HT1080 (cell line): ENCODE measurements at regions not wholly inside any gene's neighbourhood (a gene's known extent, or its start where the extent isn't known, plus 50 kb on each side); places are given as distances from the start of the nearest gene placed in this dataset.

ENCODE experiments used
- DNase-seq: peaks from one replicate; pipeline ENCODE4 v3.0.0-alpha.2; 2015; ENCODE audit warnings: low read depth

DNA sequence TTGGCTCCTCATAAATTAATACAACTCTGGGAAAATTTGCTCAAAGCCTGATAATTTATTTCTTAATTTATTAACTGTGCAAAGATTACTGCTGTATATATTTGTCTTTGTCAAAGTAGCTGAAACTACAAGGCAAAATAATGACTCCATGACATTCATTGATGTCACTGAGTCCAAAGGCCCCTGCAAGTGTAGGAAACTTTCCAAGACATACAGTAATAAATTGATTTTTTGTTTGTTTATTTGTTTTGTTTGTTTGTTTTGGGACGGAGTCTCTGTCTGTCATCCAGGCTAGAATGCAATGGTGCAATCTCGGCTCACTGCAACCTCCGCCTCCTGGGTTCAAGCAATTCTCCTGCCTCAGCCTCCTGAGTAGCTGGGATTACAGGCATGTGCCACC, 96.8 kb upstream of the LPP start:
- no peak for DNase-seq

DNA sequence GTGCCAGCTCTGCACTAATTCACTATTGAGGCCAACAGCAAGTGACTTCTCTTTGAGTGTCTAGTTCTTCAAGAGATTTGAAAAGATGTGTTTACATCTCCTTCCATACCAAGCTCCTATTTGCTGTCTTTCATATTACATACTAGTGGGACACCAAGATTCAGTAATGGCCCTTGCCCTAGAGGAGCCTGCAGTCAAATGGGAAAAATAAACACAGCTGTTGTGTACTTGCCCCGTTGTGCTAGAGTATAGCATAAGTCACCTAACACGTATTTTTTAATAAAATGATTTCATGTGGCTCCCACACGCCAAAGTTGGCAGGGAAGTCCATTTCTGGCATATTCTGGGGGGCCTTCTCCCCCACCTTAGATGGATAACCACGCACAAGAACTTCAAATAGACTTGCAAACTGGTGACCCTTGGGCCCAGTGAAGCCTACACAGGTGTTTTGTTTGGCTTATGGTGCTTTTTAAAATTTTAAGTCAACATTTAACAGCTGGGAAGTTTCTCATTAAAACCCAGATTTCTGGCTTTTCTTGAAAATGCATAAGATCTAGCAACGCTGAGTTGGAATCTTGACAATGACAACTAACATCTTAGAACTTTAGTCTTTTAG, 95.3 kb upstream of the LPP start:
- no peak for DNase-seq

DNA sequence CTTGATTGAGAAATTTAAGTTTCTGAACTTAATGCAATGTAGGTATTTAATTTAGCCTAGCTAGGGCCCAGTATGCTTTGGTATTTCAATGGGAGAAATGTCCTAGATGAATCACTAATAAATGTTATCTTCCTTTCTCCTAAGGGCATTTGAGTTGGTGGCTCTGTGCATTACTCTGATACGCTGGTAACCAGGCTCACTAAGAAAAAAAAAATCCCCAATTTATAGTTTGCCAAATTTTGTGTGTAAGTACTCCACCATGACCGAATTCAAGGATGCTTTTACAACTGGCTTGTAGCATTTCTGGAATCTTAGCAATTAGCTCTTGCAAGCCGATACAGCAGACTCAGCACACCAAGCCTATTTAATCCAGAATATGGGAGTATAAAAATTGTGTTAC, 94.6 kb upstream of the LPP start:
- no peak for DNase-seq

DNA sequence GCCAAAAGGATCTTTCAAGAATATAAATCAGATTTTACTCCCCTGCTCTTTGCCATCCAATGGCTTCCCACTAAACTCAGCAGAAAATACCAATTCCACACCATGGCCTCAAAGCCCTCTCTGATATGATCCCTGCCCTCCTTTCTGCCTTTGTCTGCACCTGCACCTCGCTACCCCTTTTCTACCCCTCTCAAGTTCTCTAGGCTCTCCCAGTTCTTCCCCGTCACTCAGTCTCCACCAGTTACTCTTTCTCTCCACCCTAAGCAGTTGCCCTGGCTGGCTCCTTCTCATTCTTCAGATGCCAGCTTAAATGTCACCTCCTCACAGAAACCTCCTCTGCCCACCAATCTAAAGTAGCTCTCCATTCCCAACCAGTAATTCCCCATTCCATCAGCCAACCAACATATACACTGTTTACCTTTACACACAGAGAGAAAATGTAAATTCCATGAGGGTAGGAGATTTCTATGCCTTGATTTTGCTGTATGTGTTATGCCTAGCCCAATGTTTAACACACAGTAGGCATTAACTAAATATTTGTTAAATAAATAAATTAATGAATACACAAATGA, 93.6 kb upstream of the LPP start:
- DNase-seq = no peak

- DNase-seq = peak; percentile 84
Observed at GRCh38 chr3:188060840-188061544, 93.0 kb upstream of the LPP start.

GRCh38 chr3:188062216-188062615, 91.7 kb upstream of the LPP start:
- DNase-seq = no peak

GRCh38 chr3:188064831-188065493, 89.0 kb upstream of the LPP start:
- no peak for DNase-seq

DNA sequence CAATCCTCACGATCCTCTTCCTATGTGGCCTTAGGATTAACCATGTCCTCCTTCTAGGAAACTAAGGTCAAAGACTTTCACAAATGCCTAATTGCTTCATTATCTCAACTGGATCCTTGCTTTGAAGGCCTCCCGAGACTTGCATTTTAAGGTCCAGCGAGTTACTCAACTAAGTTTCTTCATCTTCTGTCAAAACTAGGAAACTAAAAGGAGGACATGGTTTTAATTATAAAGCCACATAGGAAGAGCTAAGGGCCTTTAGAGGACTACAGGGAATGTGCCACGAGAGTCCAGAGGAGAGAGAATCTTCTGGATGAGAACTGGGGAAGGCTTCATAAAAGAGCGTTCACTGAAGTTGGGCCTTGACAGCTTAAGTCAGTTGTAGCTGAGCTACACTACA, 87.8 kb upstream of the LPP start:
- no peak for DNase-seq

GRCh38 chr3:188067932-188068331, 86.0 kb upstream of the LPP start:
- peak; percentile 96 for DNase-seq

DNA sequence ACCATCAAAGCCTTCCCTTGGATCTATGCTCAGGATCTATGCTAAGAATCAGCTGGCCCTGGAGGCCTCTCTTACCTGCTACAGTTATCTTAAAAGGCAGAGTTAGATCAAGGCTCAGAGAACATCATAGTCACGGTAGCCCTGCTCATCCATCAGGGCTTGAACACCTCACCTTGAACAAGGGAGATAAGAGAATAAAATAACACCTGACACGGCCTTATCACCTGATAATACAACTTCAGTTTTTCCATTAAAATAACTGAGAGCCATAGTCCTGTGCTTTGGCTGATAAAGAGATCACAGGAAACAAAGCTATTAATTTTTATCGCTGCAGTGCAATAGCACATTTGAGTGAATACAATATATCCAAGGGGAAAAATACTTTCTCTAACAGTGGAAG, 85.6 kb upstream of the LPP start:
- DNase-seq = no peak

GRCh38 chr3:188071636-188072035, 82.3 kb upstream of the LPP start:
- no peak for DNase-seq

- DNase-seq = no peak
Observed at GRCh38 chr3:188076176-188076575, 77.8 kb upstream of the LPP start.

DNA sequence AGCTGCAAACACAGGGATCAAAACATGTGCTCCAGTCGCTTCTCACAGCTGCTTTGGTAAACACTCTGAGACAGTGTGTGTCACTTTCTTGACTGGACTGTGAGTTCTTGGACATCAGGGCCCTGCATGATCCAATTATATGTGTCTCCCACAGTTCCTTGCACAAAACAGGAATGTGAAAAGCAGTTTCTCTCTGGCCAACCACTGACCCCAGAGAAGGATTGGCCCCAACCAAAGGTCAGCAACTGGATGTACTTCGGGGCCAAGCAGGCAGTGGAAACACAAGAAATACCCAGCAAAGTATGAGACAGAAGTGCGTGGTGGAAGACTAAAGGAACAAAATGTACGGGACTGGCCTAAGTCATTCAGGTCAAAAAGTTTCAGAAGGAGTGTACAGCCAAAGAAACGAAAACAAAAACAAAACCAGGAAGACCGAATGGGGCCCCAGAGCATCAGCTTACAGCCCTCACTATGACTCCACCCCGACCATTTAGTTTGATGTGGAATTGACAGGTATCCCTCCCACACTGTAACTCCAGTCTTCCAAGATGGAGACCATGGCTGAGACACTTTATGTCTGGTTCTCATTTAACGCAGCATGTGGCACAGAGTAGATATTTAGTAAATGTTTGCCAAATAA, 76.7 kb upstream of the LPP start:
- DNase-seq = no peak

DNA sequence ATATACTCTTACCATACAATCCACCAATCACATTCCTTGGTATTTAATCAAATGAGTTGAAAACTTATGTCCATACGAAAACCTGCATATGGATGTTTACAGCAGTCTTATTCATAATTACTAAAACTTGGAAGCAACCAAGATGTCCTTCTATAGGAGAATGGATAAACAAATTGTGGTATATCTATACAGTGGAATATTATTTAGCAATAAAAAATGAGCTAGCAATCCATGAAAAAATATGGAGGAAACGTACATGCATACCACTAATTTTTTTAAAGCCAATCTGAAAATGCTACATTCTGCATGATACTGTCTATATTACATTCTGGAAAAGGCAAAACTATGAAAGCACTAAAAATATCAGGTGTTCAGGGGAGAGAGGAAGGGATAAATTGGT, 73.9 kb upstream of the LPP start:
- no peak for DNase-seq

GRCh38 chr3:188082031-188082430, 71.9 kb upstream of the LPP start:
- DNase-seq = no peak

- DNase-seq = peak; percentile 19
Observed at GRCh38 chr3:188082450-188082849, 71.5 kb upstream of the LPP start.

- DNase-seq = no peak
Observed at GRCh38 chr3:188083011-188083410, 70.9 kb upstream of the LPP start.

DNA sequence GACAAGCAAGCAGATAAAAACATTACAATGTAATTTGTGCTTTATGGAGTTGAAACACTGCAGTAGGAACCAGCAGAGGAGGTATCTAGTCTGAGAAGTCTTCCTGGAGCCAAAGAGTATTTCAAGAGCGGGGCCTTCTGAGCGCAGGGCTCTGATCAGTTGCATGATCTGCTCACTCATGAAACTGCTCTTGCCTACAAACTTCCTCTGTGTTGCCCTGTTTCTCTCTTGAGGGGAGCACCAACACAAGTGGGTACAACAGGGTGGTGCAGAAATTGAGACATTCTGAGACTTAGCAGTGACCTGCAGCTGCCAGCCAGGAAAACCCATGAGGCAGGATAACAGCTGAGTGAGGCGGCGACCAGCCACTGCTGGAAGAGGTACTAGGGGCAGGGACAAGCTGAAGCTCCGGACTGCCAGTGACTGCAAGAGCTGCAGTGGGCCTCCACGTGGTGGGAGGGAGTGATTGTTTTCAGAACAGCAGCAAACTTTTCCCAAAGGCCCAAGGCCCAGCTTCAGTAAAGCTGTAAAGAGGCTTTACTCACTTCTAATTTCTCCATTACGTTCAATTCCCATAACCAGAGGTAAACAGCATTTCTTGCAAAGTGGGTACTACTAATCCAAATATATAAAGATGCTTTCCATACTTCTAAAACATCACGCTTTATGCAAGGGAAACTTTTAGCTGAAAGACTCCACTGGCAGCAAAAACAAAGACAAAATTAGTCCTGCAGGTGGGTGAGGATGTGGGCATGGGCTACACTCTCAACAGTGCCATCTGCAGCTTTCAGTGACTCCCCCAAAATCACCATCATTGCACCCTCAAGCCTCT, 69.0 kb upstream of the LPP start:
- no peak for DNase-seq

DNA sequence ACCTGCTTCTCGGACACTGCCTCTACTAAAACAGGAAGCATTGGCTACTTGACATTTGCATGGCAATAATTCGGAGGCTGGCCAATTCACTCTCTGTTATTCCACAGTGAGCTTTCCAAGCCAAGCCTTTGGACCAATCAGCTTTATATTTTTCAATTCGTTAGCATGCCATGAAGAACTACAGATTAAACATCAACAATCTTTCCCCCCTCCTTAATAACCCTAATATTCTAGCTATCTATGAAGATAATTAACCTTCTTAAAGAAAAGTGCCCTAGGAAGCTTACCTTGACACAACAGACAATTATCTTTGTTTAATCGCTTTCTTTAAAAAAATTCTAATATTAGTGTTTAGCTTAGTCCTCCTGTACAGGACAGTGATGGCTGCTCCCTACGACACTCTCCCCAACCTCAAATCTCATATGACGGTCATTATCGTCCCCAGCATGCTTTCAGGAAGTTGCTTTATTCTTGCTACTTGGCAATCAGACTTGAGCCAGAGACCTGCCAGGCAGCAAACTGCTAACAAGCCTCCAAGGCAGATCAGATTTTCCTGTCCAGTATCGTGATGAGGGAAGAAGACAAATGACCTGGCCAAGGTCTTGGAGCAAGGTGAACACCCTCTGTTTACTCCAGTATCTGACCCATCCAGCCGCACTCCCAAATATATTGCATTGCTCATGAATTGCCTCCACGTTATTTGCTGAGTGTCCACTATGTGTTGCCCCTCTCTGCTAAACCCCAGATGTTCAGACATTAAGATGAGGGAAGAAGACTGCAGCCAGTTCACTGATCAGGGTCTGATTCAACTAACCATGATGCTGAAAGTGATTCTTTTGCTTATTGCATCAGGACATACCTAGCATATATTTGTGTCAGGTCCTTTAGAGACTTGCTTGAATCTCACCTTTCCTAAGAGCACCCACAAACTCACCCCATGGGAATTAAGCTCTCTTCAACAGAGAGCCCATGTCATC, 68.1 kb upstream of the LPP start:
- DNase-seq = no peak
